ENCODE measurements at regions not wholly inside any gene's neighbourhood (a gene's known extent, or its start where the extent isn't known, plus 50 kb on each side); places are given as distances from the start of the nearest gene placed in this dataset.
"Not testable (repeated sequence)": the region's sequence is repeated elsewhere in the genome, so short reads cannot be mapped to it uniquely, and the experiment has no call there.

DNA sequence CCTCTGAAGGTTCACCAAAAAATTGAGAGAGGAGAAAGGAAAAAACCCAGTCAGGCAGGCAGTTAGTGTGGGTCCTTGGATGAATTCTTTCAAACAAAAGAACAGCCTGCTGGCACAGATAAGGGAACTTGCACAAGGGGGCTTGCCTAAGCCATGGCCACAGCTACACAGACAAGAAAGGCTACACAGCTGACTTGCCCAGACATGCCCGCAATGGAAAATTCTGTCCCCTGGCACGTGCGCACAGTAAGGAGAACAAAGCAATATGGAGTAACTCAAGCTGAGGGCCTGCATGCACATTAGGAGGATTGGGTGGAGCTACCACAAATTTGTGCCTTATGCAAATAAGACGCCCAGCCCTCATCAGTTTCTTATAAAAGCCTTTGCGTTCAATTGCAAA, 512.5 kb upstream of the HTR2C start:
- POLR2A ChIA-PET, result no interaction called here
- Mint-ChIP-seq H3K36me3 (no peaks in the 10 kb centered on the region), H3K4me1 (no peaks in the 10 kb centered on the region), H3K9me3 (peaks cover 0 to 3% (median 0%) of the 10 kb centered on the region in 11 donors), H3K27me3 (no peaks in the 10 kb centered on the region), H3K4me3 (no peak overlapping the region), H3K27ac (no peak overlapping the region)
- CTCF ChIA-PET, result no interaction called here
- no peak overlapping the region for H3K4me3 ChIP-seq (ENCODE audit: low read length)
- no peaks in the 10 kb centered on the region for H3K36me3 ChIP-seq (ENCODE audit: control insufficient read depth in 2 of 3, insufficient read depth in 3 of 3, low read length in 3 of 3)
- ATAC-seq (no peak), DNase-seq (no peak)
- intact Hi-C loops (cut with micrococcal nuclease), result no loop called here
- H3K4me1 ChIP-seq (ENCODE audit: control insufficient read depth in 2 of 2, insufficient read depth in 2 of 2, low read length in 2 of 2), result no peaks in the 10 kb centered on the region
- no peaks in the 10 kb centered on the region for H3K9me3 ChIP-seq (ENCODE audit: control insufficient read depth in 2 of 3, low read length in 3 of 3)
- no peaks in the 10 kb centered on the region for H3K27me3 ChIP-seq (ENCODE audit: control insufficient read depth in 2 of 2, insufficient read depth in 2 of 2, low read length in 2 of 2)
- no peak overlapping the region for H3K27ac ChIP-seq (ENCODE audit: low read depth, low read length)

DNA sequence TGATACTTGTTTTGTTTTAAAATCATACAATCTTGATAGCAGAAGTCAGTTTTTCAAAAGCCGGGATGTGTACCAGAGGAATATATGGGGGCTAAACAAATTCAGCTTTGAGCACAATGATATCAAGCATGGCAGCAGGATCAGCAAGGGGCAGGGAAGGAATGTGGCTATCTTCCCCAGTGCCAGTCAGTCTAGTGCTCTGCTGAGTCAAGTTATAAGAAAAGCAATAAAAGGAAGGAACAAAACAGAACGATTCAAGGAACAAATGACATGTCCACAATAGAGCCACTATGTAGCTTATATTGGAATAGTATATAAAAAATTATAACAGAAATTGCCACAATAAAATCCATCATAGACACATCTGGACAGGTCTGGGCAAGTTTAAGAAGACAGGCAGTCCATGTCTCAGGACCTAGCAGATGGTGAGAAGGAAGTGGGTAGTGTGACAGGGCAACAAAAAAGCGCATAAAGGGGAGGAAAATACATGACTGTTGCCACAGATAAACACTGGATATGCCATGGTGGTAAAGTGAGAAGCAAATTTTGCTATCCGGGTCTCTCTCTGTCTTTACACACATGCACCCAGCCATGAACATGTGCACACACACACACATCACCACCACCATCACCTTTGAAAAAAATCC, 518.2 kb upstream of the HTR2C start:
- H3K4me3 Mint-ChIP-seq, result no peak overlapping the region
- Histone ChIP-seq H3K9me3 (ENCODE audit: control insufficient read depth in 2 of 3, low read length in 3 of 3) (no peaks in the 10 kb centered on the region), H3K4me1 (ENCODE audit: control insufficient read depth in 2 of 2, insufficient read depth in 2 of 2, low read length in 2 of 2) (no peaks in the 10 kb centered on the region), H3K27me3 (ENCODE audit: control insufficient read depth in 2 of 2, insufficient read depth in 2 of 2, low read length in 2 of 2) (no peaks in the 10 kb centered on the region), H3K4me3 (ENCODE audit: low read length) (no peak overlapping the region), H3K27ac (ENCODE audit: low read depth, low read length) (no peak overlapping the region), H3K36me3 (ENCODE audit: control insufficient read depth in 2 of 3, insufficient read depth in 3 of 3, low read length in 3 of 3) (no peaks in the 10 kb centered on the region)
- H3K36me3 Mint-ChIP-seq, result no peaks in the 10 kb centered on the region
- H3K9me3 Mint-ChIP-seq, result peaks cover 0 to 7% (median 0%) of the 10 kb centered on the region in 11 donors
- no peaks in the 10 kb centered on the region for H3K4me1 Mint-ChIP-seq
- DNase-seq, result no peak
- CTCF ChIA-PET, result no interaction called here
- POLR2A ChIA-PET, result no interaction called here
- no peak for ATAC-seq
- H3K27ac Mint-ChIP-seq, result no peak overlapping the region
- no peaks in the 10 kb centered on the region for H3K27me3 Mint-ChIP-seq
- intact Hi-C loops (cut with micrococcal nuclease), result no loop called here

GRCh38 chrX:114061226-114061625, 522.7 kb upstream of the HTR2C start:
- ChIA-PET CTCF (no interaction called here), POLR2A (no interaction called here)
- H3K4me1 Mint-ChIP-seq, result no peaks in the 10 kb centered on the region
- no peaks in the 10 kb centered on the region for H3K4me1 ChIP-seq (ENCODE audit: control insufficient read depth in 2 of 2, insufficient read depth in 2 of 2, low read length in 2 of 2)
- H3K36me3 ChIP-seq (ENCODE audit: control insufficient read depth in 2 of 3, insufficient read depth in 3 of 3, low read length in 3 of 3), result no peaks in the 10 kb centered on the region
- H3K9me3 ChIP-seq (ENCODE audit: control insufficient read depth in 2 of 3, low read length in 3 of 3), result no peaks in the 10 kb centered on the region
- DNase-seq (no peak), ATAC-seq (no peak)
- no peaks in the 10 kb centered on the region for H3K27me3 Mint-ChIP-seq
- no peak overlapping the region for H3K27ac Mint-ChIP-seq
- H3K27ac ChIP-seq (ENCODE audit: low read depth, low read length), result no peak overlapping the region
- no peak overlapping the region for H3K4me3 Mint-ChIP-seq
- no peaks in the 10 kb centered on the region for H3K36me3 Mint-ChIP-seq
- no peak overlapping the region for H3K4me3 ChIP-seq (ENCODE audit: low read length)
- intact Hi-C loops (cut with micrococcal nuclease), result no loop called here
- H3K27me3 ChIP-seq (ENCODE audit: control insufficient read depth in 2 of 2, insufficient read depth in 2 of 2, low read length in 2 of 2), result no peaks in the 10 kb centered on the region
- H3K9me3 Mint-ChIP-seq, result peaks cover 0 to 6% (median 0%) of the 10 kb centered on the region in 11 donors

GRCh38 chrX:114058988-114059418, 524.9 kb upstream of the HTR2C start:
- CTCF ChIA-PET, result no interaction called here
- no peaks in the 10 kb centered on the region for H3K27me3 Mint-ChIP-seq

DNA sequence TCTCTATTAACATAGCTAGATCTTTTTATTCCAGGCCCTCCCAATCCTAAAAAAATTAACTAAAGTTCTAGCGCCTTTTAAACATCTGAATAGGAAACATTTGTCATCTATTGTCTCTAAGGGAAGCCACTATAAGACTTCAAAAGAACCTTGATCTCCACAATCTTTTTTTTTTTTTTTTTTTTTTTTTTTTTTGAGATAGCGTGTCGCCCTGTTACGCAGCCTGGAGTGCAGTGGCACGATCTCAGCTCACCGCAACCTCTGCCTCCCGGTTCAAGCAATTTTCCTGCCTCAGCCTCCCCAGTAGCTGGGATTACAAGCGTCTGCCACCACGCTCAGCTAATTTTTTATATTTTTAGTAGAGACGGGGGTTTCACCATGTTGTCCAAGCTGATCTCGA, 526.5 kb upstream of the HTR2C start:
- ATAC-seq; H3K4me3 ChIP-seq (ENCODE audit: low read length); H3K4me3 Mint-ChIP-seq; H3K36me3 Mint-ChIP-seq; intact Hi-C loops (cut with micrococcal nuclease); H3K9me3 ChIP-seq (ENCODE audit: control insufficient read depth in 2 of 3, low read length in 3 of 3); H3K4me1 ChIP-seq (ENCODE audit: control insufficient read depth in 2 of 2, insufficient read depth in 2 of 2, low read length in 2 of 2); H3K9me3 Mint-ChIP-seq; H3K4me1 Mint-ChIP-seq; H3K27ac Mint-ChIP-seq; H3K27me3 Mint-ChIP-seq; DNase-seq; POLR2A ChIA-PET; CTCF ChIA-PET; H3K36me3 ChIP-seq (ENCODE audit: control insufficient read depth in 2 of 3, insufficient read depth in 3 of 3, low read length in 3 of 3); H3K27me3 ChIP-seq (ENCODE audit: control insufficient read depth in 2 of 2, insufficient read depth in 2 of 2, low read length in 2 of 2); H3K27ac ChIP-seq (ENCODE audit: low read depth, low read length): not testable (repeated sequence)

More at GRCh38 chrX:114058988-114059418, 524.9 kb upstream of the HTR2C start:
- Histone ChIP-seq H3K9me3 (ENCODE audit: control insufficient read depth in 2 of 3, low read length in 3 of 3) (no peaks in the 10 kb centered on the region), H3K36me3 (ENCODE audit: control insufficient read depth in 2 of 3, insufficient read depth in 3 of 3, low read length in 3 of 3) (no peaks in the 10 kb centered on the region), H3K27me3 (ENCODE audit: control insufficient read depth in 2 of 2, insufficient read depth in 2 of 2, low read length in 2 of 2) (no peaks in the 10 kb centered on the region), H3K4me1 (ENCODE audit: control insufficient read depth in 2 of 2, insufficient read depth in 2 of 2, low read length in 2 of 2) (no peaks in the 10 kb centered on the region), H3K27ac (ENCODE audit: low read depth, low read length) (no peak overlapping the region), H3K4me3 (ENCODE audit: low read length) (no peak overlapping the region)
- ATAC-seq, result no peak
- Mint-ChIP-seq H3K9me3 (peaks cover 0 to 6% (median 0%) of the 10 kb centered on the region in 11 donors), H3K4me3 (no peak overlapping the region), H3K4me1 (no peaks in the 10 kb centered on the region), H3K27ac (no peak overlapping the region), H3K36me3 (no peaks in the 10 kb centered on the region)
- POLR2A ChIA-PET, result no interaction called here
- intact Hi-C loops (cut with micrococcal nuclease), result no loop called here
- DNase-seq, result no peak

DNA sequence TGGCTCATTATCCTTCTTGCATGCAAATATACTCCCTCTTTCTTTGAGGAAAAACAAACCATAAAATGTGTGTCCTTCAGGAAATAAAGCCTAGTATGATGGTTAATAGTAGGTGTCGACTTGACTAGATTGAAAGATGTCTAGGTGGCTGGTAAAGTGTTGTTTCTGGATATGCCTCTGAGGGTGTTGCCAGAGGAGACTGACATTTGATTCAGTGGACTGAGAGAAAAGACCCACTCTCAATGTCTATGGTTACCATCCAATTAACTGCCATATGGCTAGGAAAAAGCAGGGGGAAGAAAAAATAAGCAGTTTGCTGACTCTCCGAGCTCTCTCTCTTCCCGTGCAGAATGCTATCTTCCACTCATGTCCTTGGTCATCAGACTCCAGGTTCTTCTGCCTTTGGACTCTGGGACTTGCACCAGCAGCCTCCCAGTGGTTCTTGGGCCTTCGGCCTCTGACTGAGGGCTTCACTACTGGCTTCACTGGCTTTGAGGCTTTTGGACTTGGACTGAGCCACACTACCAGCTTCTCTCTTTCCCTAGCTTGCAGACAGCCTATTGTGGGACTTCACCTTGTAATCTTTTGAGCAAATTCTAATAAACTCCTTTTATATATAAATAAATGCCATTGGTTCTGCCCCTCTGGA, 532.1 kb upstream of the HTR2C start:
- peaks cover 0 to 2% (median 0%) of the 10 kb centered on the region in 11 donors for H3K9me3 Mint-ChIP-seq
- no peak for ATAC-seq
- Histone ChIP-seq H3K4me1 (ENCODE audit: control insufficient read depth in 2 of 2, insufficient read depth in 2 of 2, low read length in 2 of 2) (no peaks in the 10 kb centered on the region), H3K9me3 (ENCODE audit: control insufficient read depth in 2 of 3, low read length in 3 of 3) (no peaks in the 10 kb centered on the region), H3K4me3 (ENCODE audit: low read length) (no peak overlapping the region), H3K27ac (ENCODE audit: low read depth, low read length) (no peak overlapping the region), H3K36me3 (ENCODE audit: control insufficient read depth in 2 of 3, insufficient read depth in 3 of 3, low read length in 3 of 3) (no peaks in the 10 kb centered on the region), H3K27me3 (ENCODE audit: control insufficient read depth in 2 of 2, insufficient read depth in 2 of 2, low read length in 2 of 2) (no peaks in the 10 kb centered on the region)
- POLR2A ChIA-PET, result no interaction called here
- CTCF ChIA-PET, result no interaction called here
- no peak overlapping the region for H3K27ac Mint-ChIP-seq
- no peak for DNase-seq
- no peaks in the 10 kb centered on the region for H3K4me1 Mint-ChIP-seq
- no peaks in the 10 kb centered on the region for H3K27me3 Mint-ChIP-seq
- H3K36me3 Mint-ChIP-seq, result no peaks in the 10 kb centered on the region
- no peak overlapping the region for H3K4me3 Mint-ChIP-seq
- intact Hi-C loops (cut with micrococcal nuclease), result no loop called here

- H3K27me3 Mint-ChIP-seq, result no peaks in the 10 kb centered on the region
- intact Hi-C loops (cut with micrococcal nuclease), result no loop called here
- H3K4me3 Mint-ChIP-seq, result no peak overlapping the region
- Histone ChIP-seq H3K9me3 (ENCODE audit: control insufficient read depth in 2 of 3, low read length in 3 of 3) (no peaks in the 10 kb centered on the region), H3K4me3 (ENCODE audit: low read length) (no peak overlapping the region), H3K4me1 (ENCODE audit: control insufficient read depth in 2 of 2, insufficient read depth in 2 of 2, low read length in 2 of 2) (no peaks in the 10 kb centered on the region), H3K27ac (ENCODE audit: low read depth, low read length) (no peak overlapping the region), H3K27me3 (ENCODE audit: control insufficient read depth in 2 of 2, insufficient read depth in 2 of 2, low read length in 2 of 2) (no peaks in the 10 kb centered on the region), H3K36me3 (ENCODE audit: control insufficient read depth in 2 of 3, insufficient read depth in 3 of 3, low read length in 3 of 3) (no peaks in the 10 kb centered on the region)
- no peaks in the 10 kb centered on the region for H3K4me1 Mint-ChIP-seq
- no peaks in the 10 kb centered on the region for H3K36me3 Mint-ChIP-seq
- H3K27ac Mint-ChIP-seq, result no peak overlapping the region
- ATAC-seq (no peak), DNase-seq (no peak)
- peaks cover 0 to 2% (median 0%) of the 10 kb centered on the region in 11 donors for H3K9me3 Mint-ChIP-seq
- ChIA-PET POLR2A (no interaction called here), CTCF (no interaction called here)
Observed at GRCh38 chrX:114050075-114050796, 533.6 kb upstream of the HTR2C start.
